ENCODE measurements at regions not wholly inside any gene's neighbourhood (a gene's known extent, or its start where the extent isn't known, plus 50 kb on each side); places are given as distances from the start of the nearest gene placed in this dataset.

DNA sequence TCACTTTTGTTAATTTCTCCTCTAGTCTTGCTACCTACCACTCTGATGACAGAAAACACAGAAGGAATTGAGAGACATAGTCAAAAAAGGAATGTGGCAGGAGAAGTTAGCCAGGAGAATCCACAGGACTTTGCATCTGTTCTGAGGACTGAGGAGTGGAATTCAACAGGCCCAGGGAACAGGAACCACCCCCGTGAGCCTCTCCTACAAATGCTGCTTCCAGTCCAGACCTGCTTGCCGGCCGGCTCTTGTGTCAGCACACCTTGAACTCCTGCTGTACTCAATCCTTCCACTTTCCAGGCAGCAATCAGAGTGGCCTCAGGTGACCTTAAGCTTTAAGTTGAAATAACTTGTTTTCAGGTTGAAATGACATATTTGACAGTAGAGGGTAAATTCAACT is 903.1 kb downstream of the BCL11B start:
- DNase-seq (ENCODE audit: low read depth) = no peak
- TF ChIP-seq, protein P1, sequence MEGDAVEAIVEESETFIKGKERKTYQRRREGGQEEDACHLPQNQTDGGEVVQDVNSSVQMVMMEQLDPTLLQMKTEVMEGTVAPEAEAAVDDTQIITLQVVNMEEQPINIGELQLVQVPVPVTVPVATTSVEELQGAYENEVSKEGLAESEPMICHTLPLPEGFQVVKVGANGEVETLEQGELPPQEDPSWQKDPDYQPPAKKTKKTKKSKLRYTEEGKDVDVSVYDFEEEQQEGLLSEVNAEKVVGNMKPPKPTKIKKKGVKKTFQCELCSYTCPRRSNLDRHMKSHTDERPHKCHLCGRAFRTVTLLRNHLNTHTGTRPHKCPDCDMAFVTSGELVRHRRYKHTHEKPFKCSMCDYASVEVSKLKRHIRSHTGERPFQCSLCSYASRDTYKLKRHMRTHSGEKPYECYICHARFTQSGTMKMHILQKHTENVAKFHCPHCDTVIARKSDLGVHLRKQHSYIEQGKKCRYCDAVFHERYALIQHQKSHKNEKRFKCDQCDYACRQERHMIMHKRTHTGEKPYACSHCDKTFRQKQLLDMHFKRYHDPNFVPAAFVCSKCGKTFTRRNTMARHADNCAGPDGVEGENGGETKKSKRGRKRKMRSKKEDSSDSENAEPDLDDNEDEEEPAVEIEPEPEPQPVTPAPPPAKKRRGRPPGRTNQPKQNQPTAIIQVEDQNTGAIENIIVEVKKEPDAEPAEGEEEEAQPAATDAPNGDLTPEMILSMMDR (conservative IDR thresholded peaks at IDR 0.05; ENCODE audit: low read depth, low read length) = no peak
- H3K4me3 ChIP-seq (ENCODE audit: low read length) = no peak overlapping the region

DNA sequence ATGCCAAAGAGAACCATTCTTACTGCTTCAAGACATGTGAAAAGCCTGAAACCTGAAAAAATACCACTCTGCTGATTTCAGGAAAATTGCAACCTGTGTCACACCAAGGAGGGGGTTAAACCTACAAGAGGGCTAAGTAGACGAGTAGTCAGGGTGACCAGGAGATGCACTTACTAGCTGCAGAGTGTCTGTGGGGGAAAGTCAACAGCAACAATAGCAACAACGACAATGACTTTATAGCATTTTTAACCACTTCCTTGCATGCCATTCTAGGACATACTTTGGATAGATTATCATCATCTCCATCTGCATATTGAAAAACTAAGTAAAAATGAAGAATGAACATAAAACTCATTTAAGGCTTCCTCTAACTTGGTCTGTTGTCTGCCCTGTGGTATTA is 902.7 kb downstream of the BCL11B start:
- DNase-seq (ENCODE audit: low read depth) = no peak
- TF ChIP-seq, protein P1 (conservative IDR thresholded peaks at IDR 0.05; ENCODE audit: low read depth, low read length) = no peak
- H3K4me3 ChIP-seq (ENCODE audit: low read length) = no peak overlapping the region

DNA sequence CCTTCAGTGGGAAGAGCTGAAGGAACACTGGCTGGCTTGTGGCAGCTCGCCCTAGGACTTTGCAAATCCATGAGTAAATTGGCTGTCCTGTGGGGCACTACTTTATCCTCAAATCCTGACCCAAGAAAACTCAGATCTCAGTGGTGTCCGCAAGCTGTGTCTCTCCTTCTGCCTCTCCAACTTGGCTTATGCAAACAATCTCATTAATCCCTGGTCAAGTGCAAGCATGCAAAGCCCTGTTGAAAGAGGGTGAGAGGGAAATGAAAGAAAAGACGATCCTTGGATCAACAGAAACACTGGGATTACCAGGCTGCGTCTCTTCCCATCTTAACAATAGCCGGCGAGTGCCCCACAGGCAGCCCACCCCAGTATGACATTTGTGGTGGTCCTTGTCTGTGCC is 901.6 kb downstream of the BCL11B start:
- H3K4me3 ChIP-seq (ENCODE audit: low read length) = no peak overlapping the region
- TF ChIP-seq, protein P1 (conservative IDR thresholded peaks at IDR 0.05; ENCODE audit: low read depth, low read length) = no peak
- DNase-seq (ENCODE audit: low read depth) = no peak

DNA sequence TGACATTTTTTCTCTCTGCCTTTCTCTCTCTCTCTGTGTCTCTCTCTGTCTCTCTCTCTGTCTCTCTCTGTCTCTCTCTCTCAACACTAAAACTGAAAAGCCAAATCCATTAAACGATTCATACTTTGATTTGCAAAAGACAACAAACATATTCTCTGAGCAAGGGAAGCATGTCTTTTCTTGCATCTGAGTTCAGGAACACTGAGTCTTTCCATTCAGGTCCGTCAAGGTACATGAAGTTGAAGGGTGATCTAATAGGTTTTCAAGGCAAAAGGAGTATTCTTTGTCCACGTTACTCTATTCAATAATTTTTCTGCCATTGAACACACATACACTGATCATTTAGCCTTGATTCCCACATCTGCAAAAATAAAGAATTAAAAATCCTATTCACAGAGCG is 900.9 kb downstream of the BCL11B start:
- DNase-seq (ENCODE audit: low read depth) = no peak
- TF ChIP-seq, protein P1 (conservative IDR thresholded peaks at IDR 0.05; ENCODE audit: low read depth, low read length) = no peak
- H3K4me3 ChIP-seq (ENCODE audit: low read length) = no peak overlapping the region

DNA sequence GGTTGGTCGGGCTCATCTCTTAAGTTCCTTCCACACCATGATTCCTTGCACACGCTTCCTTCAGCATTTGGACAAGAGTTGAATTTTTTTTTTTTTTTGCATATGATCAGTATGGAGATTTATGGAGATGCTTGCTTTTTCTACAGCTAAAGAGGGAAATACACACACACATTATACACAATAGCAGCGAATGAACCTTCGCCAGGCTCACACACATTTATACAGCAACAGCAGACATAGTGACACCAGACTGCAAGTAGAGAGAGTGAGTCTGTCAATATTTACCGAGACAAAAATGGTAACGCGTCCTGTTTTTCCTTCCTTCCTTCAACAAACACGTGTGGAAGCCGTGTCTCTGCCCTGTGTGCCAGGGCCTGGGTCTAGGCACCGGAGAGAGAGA is 897.9 kb downstream of the BCL11B start:
- TF ChIP-seq, protein P1 (conservative IDR thresholded peaks at IDR 0.05; ENCODE audit: low read depth, low read length) = no peak
- no peak overlapping the region for H3K4me3 ChIP-seq (ENCODE audit: low read length)
- DNase-seq (ENCODE audit: low read depth) = no peak

DNA sequence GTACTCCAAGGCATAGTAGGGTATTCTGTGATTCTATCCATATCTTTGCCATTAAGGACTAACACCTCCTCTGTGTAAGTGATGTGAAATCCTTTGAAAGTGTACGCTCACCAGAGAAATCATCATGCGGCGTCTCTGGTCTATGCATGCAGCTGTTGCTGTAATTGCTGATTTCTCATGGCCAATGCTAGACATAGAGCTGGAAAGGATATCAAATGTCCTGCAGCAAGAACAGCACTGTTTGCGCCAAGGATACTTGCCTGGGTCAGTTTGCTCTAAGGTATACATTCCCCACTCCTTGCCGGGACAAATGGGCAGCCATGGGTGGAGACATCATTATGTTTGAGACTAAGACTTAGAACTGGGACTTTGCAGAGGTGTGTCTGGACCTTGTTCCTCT is 896.4 kb downstream of the BCL11B start:
- TF ChIP-seq, protein P1 (conservative IDR thresholded peaks at IDR 0.05; ENCODE audit: low read depth, low read length) = no peak

DNA sequence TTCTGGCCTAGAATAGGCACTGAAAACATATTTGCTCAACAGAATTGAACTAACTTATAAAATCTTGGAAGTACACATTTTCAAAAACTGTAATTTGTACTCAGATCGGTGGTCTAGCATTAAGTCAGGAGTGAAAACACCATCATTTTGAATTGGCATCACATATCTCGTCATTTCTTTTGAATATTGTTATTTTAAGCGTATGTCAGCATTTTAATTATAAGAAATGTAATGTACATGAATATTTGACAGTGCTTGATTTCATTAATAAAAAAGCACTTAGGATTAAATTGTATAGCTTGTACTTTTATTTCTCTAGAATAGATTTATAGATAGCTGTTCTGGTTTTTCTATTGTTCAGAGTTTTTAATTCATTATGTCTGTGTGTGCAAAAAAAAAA is 892.2 kb downstream of the BCL11B start:
- DNase-seq (ENCODE audit: low read depth) = no peak
- TF ChIP-seq, protein P1 (conservative IDR thresholded peaks at IDR 0.05; ENCODE audit: low read depth, low read length) = no peak
- H3K4me3 ChIP-seq (ENCODE audit: low read length) = no peak overlapping the region

More for the DNA sequence above, 896.4 kb downstream of the BCL11B start:
- DNase-seq (ENCODE audit: low read depth) = no peak
- no peak overlapping the region for H3K4me3 ChIP-seq (ENCODE audit: low read length)

All from retinal pigment epithelial cell (primary cell).